A673 (cell line): ENCODE measurements at regions not wholly inside any gene's neighbourhood (a gene's known extent, or its start where the extent isn't known, plus 50 kb on each side); places are given as distances from the start of the nearest gene placed in this dataset.

Experiments used
- BruUV-seq: library from RNA; stranded (reverse); fragments of 400-500 nt; replicated peaks from 2 replicates; lab custom pipeline; 2021; lab: Mats Ljungman, UMichigan
- CTCF ChIA-PET: fragments of 300-600 bp; sonication (Branson Sonifier 250); formaldehyde crosslinking; loops from one replicate; lab custom pipeline; 2022; ENCODE audit warnings: antibody characterized with exemption; lab: Charles Lee
- POLR2A ChIA-PET: fragments of 300-600 bp; sonication (Branson Sonifier 250); formaldehyde crosslinking; loops from one replicate; lab custom pipeline; 2022; ENCODE audit warnings: antibody characterized with exemption; ENCODE audit not compliant: low non-redundant PET; lab: Charles Lee
- DNase-seq: peaks from one replicate; pipeline ENCODE4 v3.0.0-alpha.2; 2015; ENCODE audit warnings: low spot score
- H3K27ac ChIP-seq: fragments of 200-600 bp; sonication (generic); 2 replicates; pipeline ENCODE4 v1.5.1; 2016; ENCODE audit warnings: mixed run types, low read depth, mild to moderate bottlenecking, mixed read lengths, antibody characterized with exemption, low read length; ENCODE audit not compliant: poor library complexity, severe bottlenecking
- H3K27me3 ChIP-seq: fragments of 200-600 bp; sonication (generic); replicated peaks from 2 replicates; pipeline ENCODE4 v1.6.1; 2017; ENCODE audit warnings: mixed run types, low read depth, mild to moderate bottlenecking, mixed read lengths, antibody characterized with exemption, low read length; ENCODE audit not compliant: insufficient read depth, poor library complexity
- H3K36me3 ChIP-seq: fragments of 200-600 bp; sonication (generic); 2 replicates; pipeline ENCODE4 v1.6.1; 2016; ENCODE audit warnings: mixed run types, mild to moderate bottlenecking, mixed read lengths, antibody characterized with exemption, low read length; ENCODE audit not compliant: insufficient read depth, poor library complexity, severe bottlenecking
- H3K4me1 ChIP-seq: fragments of 200-600 bp; sonication (generic); 2 replicates; pipeline ENCODE4 v1.6.1; 2017; ENCODE audit warnings: mixed run types, mild to moderate bottlenecking, mixed read lengths, antibody characterized with exemption, low read length; ENCODE audit not compliant: insufficient read depth, poor library complexity, severe bottlenecking
- H3K4me3 ChIP-seq: fragments of 200-600 bp; sonication (generic); 2 replicates; pipeline ENCODE4 v1.5.1; 2016; ENCODE audit warnings: low read depth, mixed run types, mild to moderate bottlenecking, mixed read lengths, low read length; ENCODE audit not compliant: poor library complexity, severe bottlenecking
- H3K9me3 ChIP-seq: fragments of 200-600 bp; sonication (generic); 2 replicates; pipeline ENCODE4 v1.6.1; 2016; ENCODE audit warnings: mixed run types, low read depth, mild to moderate bottlenecking, mixed read lengths, antibody characterized with exemption, low read length; ENCODE audit not compliant: poor library complexity, severe bottlenecking
- EZH2 ChIP-seq: fragments of 200-600 bp; sonication (generic); IDR thresholded peaks from 2 replicates; pipeline ENCODE4 v1.6.1; 2017; ENCODE audit warnings: borderline replicate concordance, low read depth, mild to moderate bottlenecking, mixed read lengths, antibody characterized with exemption, low read length; ENCODE audit not compliant: poor library complexity, severe bottlenecking
- intact Hi-C: fragments of 100-400 bp; cut with micrococcal nuclease; formaldehyde crosslinking; loops from one replicate; pipeline ENCODE4 v1.10.0; 2022; ENCODE audit not compliant: unreplicated experiment
- TF ChIP-seq, protein P1 (sequence below): fragments of 300-800, 200-600 bp; sonication (generic); conservative IDR thresholded peaks from 2 replicates; pipeline ENCODE4 v1.5.1; 2017; ENCODE audit warnings: low read depth, mild to moderate bottlenecking, antibody characterized with exemption, low read length, moderate library complexity, mixed read lengths

DNA sequence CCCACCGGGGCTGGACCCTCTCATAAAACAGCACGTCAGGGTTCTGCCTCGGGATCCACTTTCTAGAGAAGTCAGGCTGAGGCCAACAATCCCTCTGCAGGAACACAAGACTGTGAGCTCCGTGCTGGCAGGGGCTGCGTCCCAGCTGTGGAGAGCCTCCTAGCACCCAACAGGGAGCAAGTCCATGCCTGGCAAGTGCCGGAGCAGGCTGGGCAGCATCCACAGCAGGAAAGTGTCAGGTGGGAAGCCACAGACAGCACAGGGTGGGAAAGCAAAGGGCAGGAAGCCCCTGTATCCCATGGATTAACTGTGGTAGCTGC is 682.3 kb downstream of the TBC1D22A start:
- H3K36me3 ChIP-seq = no peaks in the 10 kb centered on the region
- DNase-seq = no peak
- H3K27me3 ChIP-seq = no peaks in the 10 kb centered on the region
- no TSS peak for BruUV-seq
- H3K9me3 ChIP-seq = no peaks in the 10 kb centered on the region
- CTCF ChIA-PET = no interaction called here
- H3K4me3 ChIP-seq = no peak overlapping the region
- TF ChIP-seq, protein P1, sequence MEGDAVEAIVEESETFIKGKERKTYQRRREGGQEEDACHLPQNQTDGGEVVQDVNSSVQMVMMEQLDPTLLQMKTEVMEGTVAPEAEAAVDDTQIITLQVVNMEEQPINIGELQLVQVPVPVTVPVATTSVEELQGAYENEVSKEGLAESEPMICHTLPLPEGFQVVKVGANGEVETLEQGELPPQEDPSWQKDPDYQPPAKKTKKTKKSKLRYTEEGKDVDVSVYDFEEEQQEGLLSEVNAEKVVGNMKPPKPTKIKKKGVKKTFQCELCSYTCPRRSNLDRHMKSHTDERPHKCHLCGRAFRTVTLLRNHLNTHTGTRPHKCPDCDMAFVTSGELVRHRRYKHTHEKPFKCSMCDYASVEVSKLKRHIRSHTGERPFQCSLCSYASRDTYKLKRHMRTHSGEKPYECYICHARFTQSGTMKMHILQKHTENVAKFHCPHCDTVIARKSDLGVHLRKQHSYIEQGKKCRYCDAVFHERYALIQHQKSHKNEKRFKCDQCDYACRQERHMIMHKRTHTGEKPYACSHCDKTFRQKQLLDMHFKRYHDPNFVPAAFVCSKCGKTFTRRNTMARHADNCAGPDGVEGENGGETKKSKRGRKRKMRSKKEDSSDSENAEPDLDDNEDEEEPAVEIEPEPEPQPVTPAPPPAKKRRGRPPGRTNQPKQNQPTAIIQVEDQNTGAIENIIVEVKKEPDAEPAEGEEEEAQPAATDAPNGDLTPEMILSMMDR = no peak
- no peak for TF ChIP-seq EZH2
- H3K27ac ChIP-seq = no peak overlapping the region
- no peaks in the 10 kb centered on the region for H3K4me1 ChIP-seq
- intact Hi-C loops = no loop called here
- POLR2A ChIA-PET = interaction anchor here (0.5 kb wide), 1 partner anchor 1592 kb away, joined by 3 read pairs; no protein-coding TSS in a partner anchor

DNA sequence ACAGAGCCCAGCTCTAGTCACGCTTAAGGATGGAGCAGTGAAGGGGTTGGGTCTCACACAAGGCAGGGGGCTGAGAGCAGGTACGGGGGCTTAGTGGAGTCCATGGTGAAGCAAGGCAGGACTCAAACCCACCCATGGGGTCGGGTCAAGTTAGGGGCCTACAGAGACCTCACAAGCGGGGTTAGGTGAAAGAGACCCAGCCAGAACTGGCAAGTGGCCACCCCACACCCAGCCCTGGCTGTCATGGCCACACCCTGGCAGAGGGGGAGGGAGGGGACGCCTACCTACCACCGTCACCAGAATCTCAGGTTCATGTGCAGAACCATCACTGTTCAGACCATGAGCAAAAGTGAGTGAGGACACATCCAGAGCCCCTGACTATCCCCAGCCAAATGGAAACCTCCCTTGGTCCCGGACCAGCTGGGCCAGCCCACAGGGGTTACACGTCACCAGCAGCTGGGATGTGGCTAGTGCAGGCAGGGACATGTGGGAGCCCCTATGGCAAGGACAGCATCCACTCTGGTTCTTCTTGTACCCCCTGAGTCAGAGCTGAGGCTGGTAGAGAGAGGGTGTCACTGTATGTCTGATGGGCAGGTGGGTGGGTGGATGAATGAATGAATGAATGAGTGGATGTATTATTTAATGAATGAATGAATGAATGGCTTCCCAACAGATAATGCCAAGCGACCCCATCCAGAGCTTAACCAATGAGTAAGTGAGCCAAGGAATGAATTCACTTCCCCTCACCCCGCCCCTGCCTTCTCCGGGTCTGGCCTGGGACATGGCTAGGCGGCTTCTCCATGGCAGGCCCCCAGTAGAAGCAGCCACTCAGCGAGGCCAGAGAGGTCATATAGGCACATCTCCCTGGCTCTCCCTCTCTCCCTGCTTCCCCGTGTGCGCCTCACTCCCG is 681.6 kb downstream of the TBC1D22A start:
- POLR2A ChIA-PET = interaction anchor here (0.5 kb wide), 1 partner anchor 1592 kb away, joined by 3 read pairs; no protein-coding TSS in a partner anchor
- intact Hi-C loops = no loop called here
- CTCF ChIA-PET = no interaction called here
- no peaks in the 10 kb centered on the region for H3K4me1 ChIP-seq
- H3K9me3 ChIP-seq = no peaks in the 10 kb centered on the region
- no peaks in the 10 kb centered on the region for H3K36me3 ChIP-seq
- no peak for DNase-seq
- no peaks in the 10 kb centered on the region for H3K27me3 ChIP-seq
- H3K4me3 ChIP-seq = no peak overlapping the region
- TF ChIP-seq, protein P1 = no peak
- TF ChIP-seq EZH2 = no peak
- no TSS peak for BruUV-seq
- no peak overlapping the region for H3K27ac ChIP-seq

DNA sequence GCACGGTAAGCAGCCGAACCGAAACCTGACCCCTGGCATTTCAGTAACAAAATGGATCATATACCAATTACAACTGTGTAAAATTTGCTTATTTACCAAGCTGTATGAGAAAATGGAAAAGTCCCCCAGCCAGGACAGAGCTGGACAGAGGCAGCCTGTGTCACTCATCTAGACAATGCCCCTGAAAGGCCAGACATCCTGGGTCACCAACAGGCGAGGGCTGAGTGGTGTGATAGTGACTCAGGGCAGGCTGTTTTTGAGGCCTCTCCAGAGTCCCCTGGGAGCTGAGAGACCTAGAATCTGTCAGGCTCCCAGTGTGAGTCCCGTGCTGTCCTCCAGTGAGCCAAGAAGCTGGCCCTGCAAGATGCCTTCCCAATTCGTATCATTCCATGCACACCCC is 680.4 kb downstream of the TBC1D22A start:
- Histone ChIP-seq H3K36me3 (no peaks in the 10 kb centered on the region), H3K4me1 (no peaks in the 10 kb centered on the region), H3K9me3 (peaks cover 1% of the 10 kb centered on the region), H3K27ac (no peak overlapping the region), H3K4me3 (no peak overlapping the region), H3K27me3 (no peaks in the 10 kb centered on the region)
- intact Hi-C loops = no loop called here
- CTCF ChIA-PET = no interaction called here
- DNase-seq = no peak
- POLR2A ChIA-PET = no interaction called here
- TF ChIP-seq EZH2 = no peak
- TF ChIP-seq, protein P1 = no peak
- no TSS peak for BruUV-seq
